ENCODE measurements at regions not wholly inside any gene's neighbourhood (a gene's known extent, or its start where the extent isn't known, plus 50 kb on each side); places are given as distances from the start of the nearest gene placed in this dataset.
"Not testable (repeated sequence)": the region's sequence is repeated elsewhere in the genome, so short reads cannot be mapped to it uniquely, and the experiment has no call there.

DNA sequence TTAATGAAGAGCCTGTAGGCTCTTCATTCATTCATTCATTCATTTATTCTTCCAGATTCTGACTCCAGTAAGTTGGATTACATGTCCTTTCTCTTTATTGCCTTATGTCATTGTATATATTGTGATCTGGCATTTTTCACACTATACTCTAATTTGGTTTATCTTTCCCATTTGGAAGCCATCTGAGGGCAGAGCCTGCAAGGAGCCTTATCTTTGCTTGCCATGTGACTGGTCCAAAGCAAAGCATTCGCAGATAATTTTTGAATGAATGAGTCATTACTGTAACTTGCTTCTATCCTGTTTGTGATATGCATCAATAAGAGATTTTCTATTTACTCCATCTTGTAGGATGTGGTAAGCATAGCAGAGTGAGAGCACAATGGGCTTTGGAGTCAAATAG is 108.4 kb upstream of the DAB1 start:
- no peak for DNase-seq (ENCODE audit: low read depth in 4 of 4, low spot score in 1 of 4)

DNA sequence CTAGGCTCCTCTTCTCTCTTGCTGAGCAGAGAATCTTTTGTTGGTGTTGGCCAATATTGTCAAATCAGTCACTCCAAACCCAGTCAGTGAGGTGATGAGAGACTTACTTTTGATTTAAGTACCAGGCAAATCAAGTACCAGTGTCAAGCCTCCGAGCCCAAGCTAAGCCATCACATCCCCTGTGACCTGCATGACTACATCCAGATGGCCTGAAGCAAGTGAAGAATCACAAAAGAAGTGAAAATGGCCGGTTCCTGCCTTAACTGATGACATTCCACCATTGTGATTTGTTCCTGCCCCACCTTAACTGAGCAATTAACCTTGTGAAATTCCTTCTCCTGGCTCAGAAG is 107.0 kb upstream of the DAB1 start:
- DNase-seq (ENCODE audit: low read depth in 4 of 4, low spot score in 1 of 4): not testable (repeated sequence)

DNA sequence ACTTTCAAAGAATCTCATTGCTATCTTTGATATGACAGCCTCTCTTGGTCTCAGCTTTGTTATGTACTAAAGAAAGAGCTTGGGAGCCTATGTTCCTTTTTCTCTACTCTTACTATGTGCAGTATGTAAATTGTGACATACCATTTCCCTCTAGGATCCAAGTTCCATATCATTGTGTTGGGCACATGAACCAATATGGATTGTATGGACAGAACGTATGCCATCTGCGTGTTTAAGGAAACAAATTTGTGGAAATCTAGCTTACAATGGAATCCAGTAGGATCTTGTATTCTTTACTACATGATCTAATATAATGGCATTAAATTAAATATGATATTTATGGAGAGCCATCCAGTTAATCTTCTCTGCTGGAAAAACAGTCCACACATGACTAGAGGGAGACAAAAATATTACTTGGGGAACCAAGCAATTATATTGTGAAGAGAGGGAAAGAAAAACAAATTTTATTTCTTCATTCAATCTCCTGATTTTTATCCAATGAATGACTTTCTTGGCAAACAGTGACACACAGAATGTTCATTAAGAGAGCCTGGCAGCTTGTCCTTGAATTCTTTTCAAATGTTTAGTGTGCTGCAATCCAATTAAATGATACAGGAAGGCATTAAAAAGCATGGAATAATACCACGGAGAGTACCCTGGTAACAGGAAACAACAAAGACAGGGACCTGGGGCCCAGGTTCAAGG is 106.5 kb upstream of the DAB1 start:
- no peak for DNase-seq (ENCODE audit: low read depth in 4 of 4, low spot score in 1 of 4)

DNA sequence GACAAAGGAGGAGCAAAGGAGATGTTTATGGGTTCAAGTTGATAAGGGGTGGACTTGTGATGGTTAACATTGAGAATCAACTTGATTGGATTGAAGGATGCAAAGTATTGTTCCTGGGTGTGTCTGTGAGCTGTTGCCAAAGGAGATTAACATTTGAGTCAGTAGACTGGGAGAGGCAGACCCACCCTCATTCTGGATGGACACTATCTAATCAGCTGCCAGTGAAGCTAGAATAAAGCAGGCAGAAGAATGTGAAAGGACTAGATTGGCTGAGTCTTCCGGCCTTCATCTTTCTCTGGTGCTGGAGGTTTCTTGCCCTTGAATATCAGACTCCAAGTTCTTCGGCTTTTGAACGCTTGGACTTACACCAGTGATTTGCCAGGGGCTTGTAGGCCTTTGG is 98.7 kb upstream of the DAB1 start:
- no peak for DNase-seq (ENCODE audit: low read depth in 4 of 4, low spot score in 1 of 4)

DNA sequence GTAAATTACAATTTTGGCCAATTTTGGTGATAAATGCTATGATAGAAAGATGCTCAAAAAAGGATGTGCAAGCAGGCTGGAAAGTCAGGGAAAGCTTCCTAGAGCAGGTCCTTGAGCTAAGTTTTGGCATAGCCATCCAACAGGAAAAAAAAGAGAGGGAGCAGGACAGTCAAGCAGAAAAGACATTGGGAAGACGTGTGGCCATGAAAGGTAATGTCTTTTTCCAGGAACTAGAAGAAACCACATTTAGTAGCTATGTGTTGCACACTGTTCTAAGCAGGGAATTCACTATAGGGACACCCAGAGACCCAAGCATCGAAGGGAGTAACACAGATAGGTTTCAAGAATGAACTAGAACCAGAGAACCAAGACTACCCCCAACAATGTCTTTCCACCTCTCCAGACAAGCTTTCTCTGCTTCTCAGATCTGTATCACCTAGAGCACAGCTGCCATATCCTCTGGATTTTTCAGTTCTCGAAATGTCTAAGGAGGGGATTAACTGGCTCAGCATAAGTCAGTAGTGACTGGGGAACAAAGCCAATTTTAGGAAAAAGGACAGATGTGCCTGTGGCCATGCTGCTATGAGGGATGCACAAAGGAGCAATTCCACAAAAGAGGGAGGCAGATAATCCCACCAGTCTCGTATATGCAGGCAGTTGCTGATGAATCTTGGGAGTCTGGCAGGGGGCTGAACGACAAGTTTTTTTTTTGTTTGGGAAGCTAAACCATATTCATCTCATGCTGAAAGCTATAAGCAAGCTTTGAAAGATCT is 97.1 kb upstream of the DAB1 start:
- no peak for DNase-seq (ENCODE audit: low read depth in 4 of 4, low spot score in 1 of 4)

DNA sequence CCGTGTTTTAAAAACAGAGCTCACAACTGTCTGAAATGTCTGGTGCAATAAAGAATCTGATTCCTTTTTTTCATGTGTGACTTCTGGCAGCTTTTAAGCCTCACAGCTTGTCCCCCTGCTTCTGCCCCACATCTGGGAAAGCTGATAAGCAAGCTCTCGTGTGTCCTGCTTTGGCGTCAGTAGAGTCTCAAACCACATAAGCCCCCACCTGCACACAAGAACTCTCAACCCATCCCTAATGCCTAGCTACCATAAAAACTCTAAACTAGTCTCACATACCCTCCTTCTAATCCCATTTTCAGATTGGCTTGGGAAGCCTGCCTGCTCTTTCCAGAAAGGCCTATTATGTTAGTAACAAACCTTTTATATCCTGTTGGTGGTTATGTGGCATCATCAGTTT is 94.6 kb upstream of the DAB1 start:
- DNase-seq (ENCODE audit: low read depth in 4 of 4, low spot score in 1 of 4): no peak

DNA sequence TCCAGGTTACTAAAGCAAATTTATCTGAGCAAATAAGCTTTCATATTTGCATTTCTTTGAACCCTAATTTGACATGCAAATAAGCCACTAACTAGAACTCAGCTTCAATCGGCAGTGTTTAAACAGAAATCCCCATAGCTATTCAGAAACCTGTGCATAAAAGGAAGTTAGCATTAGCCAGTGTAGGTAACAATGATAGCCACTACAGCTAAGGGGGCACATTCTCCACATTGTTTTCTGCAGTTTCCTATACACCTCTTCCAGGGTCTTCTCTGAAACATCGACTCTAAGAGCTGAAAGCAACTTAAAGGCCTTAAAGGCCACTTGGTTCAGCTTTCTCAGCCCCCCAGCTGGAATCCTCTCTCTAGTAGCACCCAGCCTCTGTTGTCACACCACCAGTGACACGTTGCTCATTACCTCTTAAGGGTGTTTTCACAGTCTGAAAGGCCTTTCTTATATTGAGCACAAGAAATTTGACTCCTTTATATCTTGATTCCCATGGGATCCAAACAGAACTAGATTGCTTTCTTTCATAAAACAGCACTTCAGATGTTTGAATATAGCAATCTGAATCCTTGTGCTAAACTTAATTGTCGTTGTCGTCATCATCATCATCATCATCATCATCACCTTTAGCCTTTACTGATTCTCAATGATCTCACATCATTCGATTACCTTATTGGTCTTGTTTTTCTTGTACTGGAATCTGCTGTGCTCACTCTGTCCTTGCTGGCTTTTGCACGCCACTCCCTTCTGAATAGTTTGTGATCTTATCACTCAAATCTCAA is 93.9 kb upstream of the DAB1 start:
- DNase-seq (ENCODE audit: low read depth in 4 of 4, low spot score in 1 of 4): no peak

DNA sequence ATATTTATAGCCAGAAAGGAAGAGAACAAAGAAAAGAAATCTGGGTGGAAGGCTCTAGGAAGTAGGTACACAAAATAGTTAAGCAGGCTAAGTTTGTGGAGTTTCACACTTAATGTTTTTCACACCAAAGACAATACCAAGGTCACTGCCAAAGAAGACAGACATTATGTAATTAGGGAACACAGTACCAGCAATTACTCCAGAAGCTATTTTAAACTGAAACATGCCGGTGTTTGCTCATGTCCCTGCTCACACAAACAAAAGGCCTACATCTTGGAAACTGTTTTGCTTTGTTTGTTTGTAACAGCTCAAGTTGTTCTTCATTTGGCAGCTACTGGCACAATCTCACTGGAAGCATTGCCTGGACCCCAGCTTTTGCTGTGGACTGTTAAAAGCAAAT is 88.5 kb upstream of the DAB1 start:
- DNase-seq (ENCODE audit: low read depth in 4 of 4, low spot score in 1 of 4): no peak

DNA sequence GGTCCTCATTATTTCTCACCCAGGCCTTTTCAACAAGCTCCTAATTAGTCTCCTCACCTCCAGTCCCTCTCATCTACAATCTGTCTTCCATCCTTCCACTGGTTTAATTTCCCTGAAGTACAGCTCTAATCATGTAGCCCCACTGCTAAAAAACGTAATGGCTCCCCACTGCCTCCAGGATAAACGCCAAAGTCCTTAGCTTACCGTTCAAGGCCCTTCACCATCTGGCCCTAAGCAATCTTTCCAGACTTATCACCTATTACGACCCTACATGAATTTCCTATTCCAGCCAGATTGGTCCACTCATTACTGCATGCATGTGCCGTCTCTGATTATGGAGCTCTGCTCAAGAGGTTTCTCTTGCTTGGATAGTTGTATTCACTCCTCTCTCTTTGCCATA is 83.1 kb upstream of the DAB1 start:
- no peak for DNase-seq (ENCODE audit: low read depth in 4 of 4, low spot score in 1 of 4)

DNA sequence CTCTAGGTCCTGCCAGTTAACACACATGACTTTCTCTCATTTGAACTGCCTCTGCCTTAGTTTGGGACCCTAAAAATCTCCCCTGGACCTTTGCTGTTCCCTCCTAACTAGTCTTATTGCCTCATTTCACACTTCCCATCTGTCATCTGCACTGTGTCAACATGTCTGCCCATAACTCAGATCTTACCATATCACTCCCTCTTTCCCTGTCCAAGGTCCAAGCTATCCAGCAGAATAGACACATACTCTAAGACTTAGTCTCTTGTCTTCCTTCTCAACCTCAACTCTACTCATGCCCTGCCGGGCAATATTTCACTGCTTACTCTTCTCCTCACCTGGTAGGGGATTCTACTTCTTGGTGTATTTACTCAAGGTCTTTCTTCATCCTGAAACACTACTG is 79.5 kb upstream of the DAB1 start:
- DNase-seq (ENCODE audit: low read depth in 4 of 4, low spot score in 1 of 4): no peak

DNA sequence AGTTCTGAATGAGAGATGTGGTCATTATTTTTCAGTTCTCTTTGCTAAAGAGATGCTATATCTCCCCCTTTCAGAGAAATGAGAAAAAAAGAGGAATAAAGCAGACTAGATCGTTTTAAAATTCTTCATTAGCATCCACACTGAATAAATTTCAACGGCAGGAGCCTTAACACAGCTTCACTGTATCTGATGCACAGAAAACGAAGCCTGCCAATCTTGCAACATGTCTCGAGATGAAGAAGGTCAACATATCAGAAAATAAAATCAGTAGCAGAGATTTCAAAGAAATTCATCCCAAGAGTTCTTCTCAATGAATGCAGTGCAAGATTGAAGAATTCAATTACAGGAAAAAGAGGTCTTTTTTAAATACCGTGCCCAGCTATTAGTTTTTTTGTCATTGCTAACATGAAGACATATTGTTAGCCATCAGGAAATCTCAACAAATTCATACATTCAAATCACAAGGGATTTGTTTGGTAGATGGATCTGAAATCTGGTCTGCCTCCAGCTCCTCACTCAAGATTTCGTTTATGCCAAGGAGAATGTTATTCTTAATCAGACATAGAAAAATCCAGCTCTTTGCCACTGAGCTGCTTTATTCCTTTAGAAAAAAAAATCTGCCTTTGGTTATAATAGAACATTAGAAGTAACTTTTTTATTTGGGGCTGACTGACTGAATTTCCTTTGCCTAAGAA is 76.4 kb upstream of the DAB1 start:
- no peak for DNase-seq (ENCODE audit: low read depth in 4 of 4, low spot score in 1 of 4)

DNA sequence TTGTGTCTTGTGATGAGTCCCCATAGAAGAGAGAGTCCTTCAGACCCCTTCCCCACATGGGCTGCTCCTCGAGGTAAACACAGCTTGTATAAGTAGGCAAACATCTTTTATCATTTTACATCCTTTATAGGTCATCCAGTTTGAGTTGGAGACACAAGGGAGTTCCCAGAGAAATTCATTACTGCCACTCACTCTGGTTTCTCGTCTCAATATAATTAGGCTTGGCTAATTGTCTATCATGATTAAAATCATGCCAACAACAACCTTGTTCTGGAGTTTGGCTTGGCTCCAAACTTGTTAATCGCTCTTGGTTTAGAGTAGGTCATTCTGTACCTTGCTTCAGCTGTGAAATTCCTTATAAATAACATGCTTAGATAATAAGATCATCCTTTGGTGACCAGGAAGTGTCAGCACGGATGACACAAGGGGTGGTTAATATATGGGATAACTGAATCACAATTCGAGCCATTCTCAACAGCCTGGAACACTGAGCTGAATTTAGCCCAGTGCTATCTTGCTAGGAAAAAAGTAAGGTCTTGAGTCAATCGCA is 70.7 kb upstream of the DAB1 start:
- no peak for DNase-seq (ENCODE audit: low read depth in 4 of 4, low spot score in 1 of 4)

DNA sequence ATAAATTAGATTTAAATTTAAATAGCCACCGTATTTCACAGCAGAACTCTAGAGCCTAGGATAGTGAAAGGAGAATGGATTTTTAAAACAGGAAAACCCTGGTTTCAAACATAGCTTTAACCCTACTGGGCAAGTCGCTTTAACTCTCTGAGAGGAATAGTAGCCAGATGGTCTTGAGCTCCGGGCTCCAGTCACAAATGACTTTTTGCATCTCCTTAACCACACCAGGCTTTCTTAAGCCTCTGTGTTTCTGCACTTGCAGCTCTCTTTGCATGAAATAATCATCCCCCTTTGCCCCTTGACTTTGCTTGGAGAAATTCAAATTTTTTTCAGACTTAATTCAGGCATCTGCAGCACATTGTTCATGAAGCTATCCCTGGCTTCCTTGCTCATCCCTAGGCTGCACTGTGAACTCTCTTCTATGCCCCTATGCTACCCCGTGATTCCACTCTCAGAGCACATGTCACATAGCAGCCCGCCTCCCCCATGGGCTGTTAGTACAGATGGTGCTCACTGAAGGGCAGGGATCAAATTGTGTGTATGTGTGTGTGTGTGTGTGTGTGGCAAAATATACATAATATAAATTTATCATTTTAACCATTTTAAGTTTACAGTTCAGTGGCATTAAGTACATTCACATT is 68.8 kb upstream of the DAB1 start:
- no peak for DNase-seq (ENCODE audit: low read depth in 4 of 4, low spot score in 1 of 4)

DNA sequence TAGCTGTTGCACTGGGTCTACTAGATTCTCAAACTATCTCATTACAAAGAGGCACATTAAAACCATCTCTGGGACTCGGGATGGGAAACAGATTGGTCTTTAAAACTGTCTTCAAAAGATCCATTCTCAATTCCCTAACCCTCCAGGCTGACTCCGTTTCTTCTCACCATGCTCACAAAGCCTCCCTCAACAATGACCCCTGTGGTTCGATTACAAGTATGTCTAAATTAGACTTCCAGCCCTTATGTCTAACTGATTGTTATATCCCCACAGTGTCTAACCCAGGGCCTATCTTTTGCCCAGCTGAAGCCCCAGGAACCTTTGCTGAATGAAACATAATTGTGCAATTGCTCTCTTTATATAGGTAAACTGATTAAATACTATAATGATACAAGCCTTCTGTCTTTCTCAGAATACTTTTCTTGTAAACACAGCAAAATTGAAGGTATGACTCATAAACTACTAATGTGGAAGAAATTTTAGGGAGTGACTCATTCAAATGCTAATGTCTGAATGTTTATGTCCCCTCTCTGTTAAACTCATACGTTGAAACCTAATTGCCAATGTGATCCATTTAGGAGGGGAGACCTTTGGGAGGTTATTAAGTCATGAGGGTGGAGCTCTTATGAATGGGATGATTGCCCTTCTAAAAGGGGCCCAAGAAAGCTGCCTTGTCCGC is 65.6 kb upstream of the DAB1 start:
- DNase-seq (ENCODE audit: low read depth in 4 of 4, low spot score in 1 of 4): no peak

DNA sequence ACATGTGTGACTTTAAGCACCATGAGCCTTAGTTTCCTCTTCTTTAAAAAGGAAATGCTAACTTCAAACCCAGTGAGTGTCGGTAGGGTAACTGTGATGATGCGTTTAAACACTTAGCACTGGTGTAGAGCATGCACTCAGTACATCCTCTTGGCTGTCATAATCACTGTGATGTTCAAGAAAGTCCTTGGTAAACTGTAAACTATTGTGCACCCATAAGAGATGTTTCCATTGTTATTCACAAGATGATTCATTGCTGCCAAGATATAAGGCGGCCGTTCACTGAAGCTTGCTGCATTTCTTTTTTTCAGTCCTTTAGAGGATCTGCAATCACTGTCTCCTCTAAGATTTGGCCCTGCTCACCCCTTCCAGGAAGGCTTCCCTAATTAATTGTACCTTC is 61.8 kb upstream of the DAB1 start:
- DNase-seq (ENCODE audit: low read depth in 4 of 4, low spot score in 1 of 4): no peak

DNA sequence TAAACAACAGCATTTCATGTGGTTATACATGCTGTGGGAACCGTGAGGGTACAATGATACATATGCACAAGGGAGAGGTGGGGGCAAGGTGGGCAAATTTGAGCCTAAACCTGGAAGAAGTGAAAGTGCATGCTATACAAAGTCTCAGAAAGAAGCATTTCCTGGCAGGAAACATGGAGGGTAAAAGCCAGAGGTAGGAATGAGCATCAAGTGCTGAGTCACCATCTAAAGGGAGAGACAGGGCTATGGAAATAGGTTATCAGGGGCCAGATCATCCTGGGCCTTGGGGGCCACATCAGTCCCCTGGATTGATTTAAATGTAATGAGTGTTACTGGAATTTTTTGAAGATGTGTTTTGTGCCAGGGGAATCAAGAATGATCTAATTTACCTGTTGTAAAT is 60.1 kb upstream of the DAB1 start:
- DNase-seq (ENCODE audit: low read depth in 4 of 4, low spot score in 1 of 4): no peak

DNA sequence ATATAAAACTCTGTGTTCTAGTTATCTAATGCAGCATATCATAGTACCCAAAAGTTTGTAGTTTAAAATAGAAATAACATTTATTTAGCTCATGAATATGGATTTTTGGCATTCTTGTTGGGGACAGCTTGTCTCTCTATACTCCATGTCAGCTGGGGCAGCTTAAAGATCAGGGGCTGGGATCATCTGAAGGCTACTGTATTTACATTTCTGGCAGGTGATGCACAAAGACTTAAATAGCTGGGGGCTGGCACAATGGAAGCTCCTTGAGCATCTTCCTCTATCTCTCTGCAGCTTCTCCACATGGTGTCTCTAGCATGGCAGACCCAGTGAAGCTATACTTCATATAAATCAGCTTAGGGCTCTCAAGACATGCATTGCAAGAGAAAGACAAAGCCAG is 55.6 kb upstream of the DAB1 start:
- DNase-seq (ENCODE audit: low read depth in 4 of 4, low spot score in 1 of 4): no peak

DNA sequence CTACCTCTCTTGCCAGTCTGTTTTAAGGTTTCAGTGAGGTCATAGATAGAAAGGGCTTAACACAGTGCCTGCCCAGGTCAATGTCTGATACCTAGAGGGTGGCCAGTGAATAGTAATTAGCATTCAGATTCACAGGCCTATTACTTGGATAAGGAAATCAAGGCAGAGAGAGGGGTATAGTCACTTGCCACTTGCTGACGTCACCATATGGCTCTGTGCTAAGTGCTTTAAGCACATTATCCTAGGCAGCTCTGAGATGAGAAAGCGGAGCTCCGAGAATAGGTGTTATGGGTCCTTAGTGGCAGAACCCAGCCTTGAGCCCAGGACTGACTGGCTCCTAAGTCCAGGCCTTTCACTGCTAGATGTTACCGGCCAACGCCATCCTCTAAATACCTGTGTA is 51.5 kb upstream of the DAB1 start:
- DNase-seq (ENCODE audit: low read depth in 4 of 4, low spot score in 1 of 4): no peak

DNA sequence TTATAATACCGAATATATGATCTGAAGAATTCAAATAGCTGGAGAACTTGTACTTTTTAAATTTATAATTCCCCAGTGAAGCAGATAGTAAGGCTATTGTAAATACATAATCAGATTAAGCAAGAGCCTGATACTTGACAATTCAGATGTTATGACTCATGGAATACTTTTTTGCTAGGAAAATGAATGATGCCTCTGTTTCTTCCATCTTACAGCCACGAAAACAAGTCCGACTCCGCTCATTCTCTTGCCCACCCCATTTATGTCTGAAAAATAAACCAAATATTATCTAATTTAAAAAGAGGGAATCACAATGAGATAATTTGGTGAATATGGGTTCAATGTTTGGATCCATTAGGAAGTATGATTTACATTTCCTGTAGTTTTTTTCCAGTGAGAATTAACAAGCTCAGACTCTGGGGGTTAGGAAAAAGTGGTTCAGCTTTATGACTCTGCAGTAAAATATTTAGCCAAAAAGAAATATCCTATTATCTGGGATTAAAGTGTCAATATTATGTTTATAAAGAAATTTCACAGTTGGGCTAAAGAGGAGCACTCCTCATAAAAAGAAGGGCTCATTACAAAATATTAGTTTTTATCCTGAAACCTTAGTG is 50.4 kb upstream of the DAB1 start:
- DNase-seq (ENCODE audit: low read depth in 4 of 4, low spot score in 1 of 4): no peak

All from stimulated activated CD4-positive, alpha-beta T cell treated with anti-CD3 and anti-CD28 coated beads, Interleukin-1b, Interleukin-23, amount 100 ng/mL, for 24 hours (primary cell).